ENCODE measurements at regions not wholly inside any gene's neighbourhood (a gene's known extent, or its start where the extent isn't known, plus 50 kb on each side); places are given as distances from the start of the nearest gene placed in this dataset.

GRCh38 chr13:37344056-37344455 lies 238.6 kb upstream of the CSNK1A1L start:
- TF ChIP-seq YY1 (IDR thresholded peaks at IDR 0.05; ENCODE audit: insufficient read depth, insufficient read length) (no peak), SUZ12 (IDR thresholded peaks at IDR 0.05; ENCODE audit: extremely low read depth, insufficient read depth, insufficient read length) (no peak)

All from NT2/D1 (cell line).